ENCODE measurements at regions not wholly inside any gene's neighbourhood (a gene's known extent, or its start where the extent isn't known, plus 50 kb on each side); places are given as distances from the start of the nearest gene placed in this dataset.
A peak's percentile ranks its signal among the peaks of the same experiment; 100 is the strongest.

DNA sequence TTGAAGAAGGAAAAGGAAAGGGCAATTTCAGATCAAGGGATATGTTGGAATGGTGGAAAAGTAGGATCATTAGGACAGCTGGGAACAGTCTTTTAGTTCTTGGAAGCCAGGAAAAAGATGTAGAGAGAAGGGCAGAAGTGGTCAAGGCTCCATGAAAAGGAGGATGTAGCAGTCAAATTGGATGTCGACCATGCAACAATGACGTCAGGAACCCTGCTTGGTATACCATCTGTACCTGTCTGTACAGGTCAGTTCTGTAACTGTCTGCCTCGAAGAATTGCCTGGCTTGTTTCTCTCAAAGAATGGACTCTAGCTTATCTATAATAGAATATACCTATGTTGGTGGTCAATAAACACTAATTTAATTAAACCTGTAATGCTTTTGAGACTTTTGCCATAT lies 157.8 kb upstream of the SGO1 start:
- TF ChIP-seq, protein P1, sequence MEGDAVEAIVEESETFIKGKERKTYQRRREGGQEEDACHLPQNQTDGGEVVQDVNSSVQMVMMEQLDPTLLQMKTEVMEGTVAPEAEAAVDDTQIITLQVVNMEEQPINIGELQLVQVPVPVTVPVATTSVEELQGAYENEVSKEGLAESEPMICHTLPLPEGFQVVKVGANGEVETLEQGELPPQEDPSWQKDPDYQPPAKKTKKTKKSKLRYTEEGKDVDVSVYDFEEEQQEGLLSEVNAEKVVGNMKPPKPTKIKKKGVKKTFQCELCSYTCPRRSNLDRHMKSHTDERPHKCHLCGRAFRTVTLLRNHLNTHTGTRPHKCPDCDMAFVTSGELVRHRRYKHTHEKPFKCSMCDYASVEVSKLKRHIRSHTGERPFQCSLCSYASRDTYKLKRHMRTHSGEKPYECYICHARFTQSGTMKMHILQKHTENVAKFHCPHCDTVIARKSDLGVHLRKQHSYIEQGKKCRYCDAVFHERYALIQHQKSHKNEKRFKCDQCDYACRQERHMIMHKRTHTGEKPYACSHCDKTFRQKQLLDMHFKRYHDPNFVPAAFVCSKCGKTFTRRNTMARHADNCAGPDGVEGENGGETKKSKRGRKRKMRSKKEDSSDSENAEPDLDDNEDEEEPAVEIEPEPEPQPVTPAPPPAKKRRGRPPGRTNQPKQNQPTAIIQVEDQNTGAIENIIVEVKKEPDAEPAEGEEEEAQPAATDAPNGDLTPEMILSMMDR (IDR thresholded peaks at IDR 0.05; ENCODE audit: low read depth, low read length, missing control alignments): no peak
- no peak for DNase-seq (ENCODE audit: extremely low read depth, low read depth)
- no peak overlapping the region for H3K4me3 ChIP-seq (replicated peaks; ENCODE audit: low read depth, low read length)

DNA sequence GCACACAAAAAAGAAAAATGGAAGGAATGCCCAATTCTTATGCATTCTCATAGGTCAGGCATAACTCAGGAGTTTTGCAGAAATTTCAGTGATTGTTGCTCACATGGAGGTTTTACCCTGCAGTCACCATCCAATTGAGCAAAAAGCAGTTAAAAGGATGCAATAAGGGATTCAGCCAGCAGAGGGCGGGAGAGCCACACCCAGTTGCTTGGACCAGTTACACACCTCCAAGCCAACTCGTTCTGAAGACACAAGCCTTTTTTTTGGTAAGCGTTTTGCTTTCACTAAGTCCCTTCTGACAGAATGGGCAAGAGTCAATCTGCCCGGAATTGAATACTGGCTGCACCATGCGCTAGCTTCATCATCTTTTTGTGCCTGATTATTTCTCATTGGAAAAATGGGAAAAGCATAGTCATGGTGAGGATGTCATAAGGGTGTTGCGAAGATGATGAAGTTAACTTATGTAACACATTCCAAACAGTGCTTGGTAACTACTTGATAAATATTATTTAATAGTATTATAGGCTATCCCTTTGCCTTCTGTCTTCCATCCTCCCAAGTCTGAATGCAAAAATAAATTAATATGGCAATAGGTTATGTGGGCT lies 154.4 kb upstream of the SGO1 start:
- TF ChIP-seq, protein P1 (IDR thresholded peaks at IDR 0.05; ENCODE audit: low read depth, low read length, missing control alignments): peak; percentile 91
- H3K4me3 ChIP-seq (replicated peaks; ENCODE audit: low read depth, low read length): no peak overlapping the region
- peak; percentile 72 for DNase-seq (ENCODE audit: extremely low read depth, low read depth)

DNA sequence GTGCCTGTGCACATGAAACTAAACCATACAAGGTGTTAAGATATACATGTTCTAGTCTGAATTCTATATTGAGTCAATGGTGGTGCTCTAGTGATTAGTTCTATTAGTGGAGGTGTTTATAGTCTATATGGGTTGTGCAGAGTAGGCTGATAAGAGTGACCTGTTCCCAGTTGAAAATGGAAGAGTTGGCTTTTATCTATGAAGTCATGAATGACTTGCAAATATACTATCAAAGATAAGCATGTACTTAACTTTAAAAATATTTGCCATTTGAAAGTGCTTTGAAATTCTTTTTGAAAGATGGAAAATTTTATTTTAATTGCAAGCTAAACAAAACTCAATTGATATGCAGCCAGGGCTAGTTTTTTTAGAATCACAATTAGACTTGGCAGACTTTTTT lies 150.6 kb upstream of the SGO1 start:
- no peak overlapping the region for H3K4me3 ChIP-seq (replicated peaks; ENCODE audit: low read depth, low read length)
- DNase-seq (ENCODE audit: extremely low read depth, low read depth): no peak
- TF ChIP-seq, protein P1 (IDR thresholded peaks at IDR 0.05; ENCODE audit: low read depth, low read length, missing control alignments): no peak

DNA sequence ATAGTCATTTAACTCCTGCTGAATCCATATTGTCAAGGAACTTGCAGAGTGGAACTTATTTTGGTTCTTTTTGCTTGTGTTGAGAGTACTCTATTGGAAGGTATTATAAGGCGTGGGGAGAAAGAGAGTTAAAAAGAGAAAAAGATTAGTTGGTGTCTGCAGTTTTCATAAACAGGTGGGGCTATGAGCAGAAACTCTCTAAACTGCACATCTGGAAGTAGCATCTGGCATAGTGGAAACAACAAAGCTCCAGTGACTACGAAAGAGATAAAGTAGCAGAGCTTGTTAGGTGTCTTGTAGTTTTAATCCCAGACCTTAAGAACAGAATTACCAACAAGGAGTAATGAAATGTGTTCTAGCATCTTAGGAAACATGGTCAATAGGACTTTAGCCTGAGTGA lies 148.8 kb upstream of the SGO1 start:
- DNase-seq (ENCODE audit: extremely low read depth, low read depth): no peak

DNA sequence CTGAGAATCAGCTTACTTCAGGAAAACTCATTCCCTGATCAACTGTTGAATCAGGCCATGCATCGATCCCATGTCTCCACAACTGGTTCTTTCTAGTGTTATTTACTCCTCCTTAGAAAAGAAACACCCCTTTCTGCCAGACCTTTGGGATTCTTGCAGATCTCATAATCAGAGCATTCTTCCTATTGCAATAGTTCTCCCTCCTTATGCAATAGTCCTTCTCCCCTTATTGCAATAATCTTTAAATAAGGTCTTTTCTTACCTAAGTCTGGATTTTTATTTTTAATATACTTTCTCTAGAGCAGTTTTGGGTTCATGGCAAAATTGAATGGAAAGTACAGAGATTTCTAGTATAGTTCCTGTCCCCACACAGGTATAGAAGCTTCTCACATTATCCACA lies 141.9 kb upstream of the SGO1 start:
- no peak overlapping the region for H3K4me3 ChIP-seq (replicated peaks; ENCODE audit: low read depth, low read length)
- TF ChIP-seq, protein P1 (IDR thresholded peaks at IDR 0.05; ENCODE audit: low read depth, low read length, missing control alignments): no peak
- no peak for DNase-seq (ENCODE audit: extremely low read depth, low read depth)

More for the DNA sequence above, 148.8 kb upstream of the SGO1 start:
- TF ChIP-seq, protein P1 (IDR thresholded peaks at IDR 0.05; ENCODE audit: low read depth, low read length, missing control alignments): no peak
- no peak overlapping the region for H3K4me3 ChIP-seq (replicated peaks; ENCODE audit: low read depth, low read length)

DNA sequence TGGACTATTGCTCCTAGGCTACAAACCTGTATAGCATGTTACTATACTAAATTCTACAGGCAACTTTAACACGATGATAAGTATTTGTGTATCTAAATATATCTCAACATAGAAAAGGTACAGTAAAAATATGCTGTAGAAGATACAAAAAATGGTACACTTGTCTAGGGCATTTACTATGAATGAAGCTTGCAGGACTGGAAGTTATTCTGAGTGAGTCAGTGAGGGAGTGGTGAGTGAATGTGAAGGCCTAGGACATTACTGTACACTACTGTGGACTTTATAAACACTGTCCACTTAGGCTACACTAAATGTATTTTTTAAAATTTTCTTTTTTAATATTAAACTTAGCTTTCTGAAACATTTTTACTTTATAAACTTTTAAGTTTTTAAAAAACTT lies 140.5 kb upstream of the SGO1 start:
- TF ChIP-seq, protein P1 (IDR thresholded peaks at IDR 0.05; ENCODE audit: low read depth, low read length, missing control alignments): no peak
- H3K4me3 ChIP-seq (replicated peaks; ENCODE audit: low read depth, low read length): no peak overlapping the region
- DNase-seq (ENCODE audit: extremely low read depth, low read depth): no peak

DNA sequence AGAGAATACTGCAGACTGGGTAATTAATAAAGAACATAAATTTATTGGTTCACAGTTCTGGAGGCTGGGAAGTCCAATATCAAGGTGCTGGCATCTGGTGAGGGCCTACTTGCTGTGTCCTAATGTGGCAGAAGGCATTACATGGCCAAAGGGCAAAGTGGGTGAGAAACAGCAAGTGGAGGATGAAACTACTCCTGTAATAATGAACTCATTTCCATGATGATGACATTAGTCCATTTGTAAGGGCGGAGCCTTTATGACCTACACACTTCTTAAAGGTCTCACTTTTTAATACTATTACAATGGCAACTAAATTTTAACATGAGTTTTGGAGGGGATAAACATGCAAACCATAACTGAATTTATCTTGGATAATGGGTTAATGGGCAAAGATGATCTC lies 139.6 kb upstream of the SGO1 start:
- TF ChIP-seq, protein P1 (IDR thresholded peaks at IDR 0.05; ENCODE audit: low read depth, low read length, missing control alignments): no peak
- no peak for DNase-seq (ENCODE audit: extremely low read depth, low read depth)
- no peak overlapping the region for H3K4me3 ChIP-seq (replicated peaks; ENCODE audit: low read depth, low read length)

Measured in HFF-Myc (cell line).